HCT116 (cell line): ENCODE measurements at regions not wholly inside any gene's neighbourhood (a gene's known extent, or its start where the extent isn't known, plus 50 kb on each side); places are given as distances from the start of the nearest gene placed in this dataset.

Source experiments
- ATF3 ChIP-seq: IDR thresholded peaks from 2 replicates; pipeline ENCODE4 v1.6.1; 2012
- CEBPB ChIP-seq: IDR thresholded peaks from 2 replicates; pipeline ENCODE4 v1.6.1; 2012; ENCODE audit warnings: low read depth
- CTCF ChIP-seq, 3 experiments: fragments of 200-600 bp in 1 of 3; sonication (generic) in 1 of 3; IDR thresholded peaks in 2 of 3; conservative IDR thresholded peaks in 1 of 3; 2 replicates each; pipeline ENCODE4 v1.5.1; 2012 to 2017; ENCODE audit warnings: low read depth in 2 of 3, low read length in 2 of 3, antibody characterized with exemption in 1 of 3, borderline replicate concordance in 1 of 3, control low read depth in 1 of 3, mild to moderate bottlenecking in 1 of 3, mixed read lengths in 1 of 3, mixed run types in 1 of 3, moderate library complexity in 1 of 3; ENCODE audit not compliant: insufficient read depth in 1 of 3
- ELF1 ChIP-seq: IDR thresholded peaks from 2 replicates; pipeline ENCODE4 v1.6.1; 2012; ENCODE audit warnings: low read depth, borderline replicate concordance
- EZH2phosphoT487 ChIP-seq: fragments of 200-600 bp; IDR thresholded peaks from 2 replicates; pipeline ENCODE4 v1.6.1; 2018; ENCODE audit warnings: antibody characterized with exemption, borderline replicate concordance
- FOSL1 ChIP-seq: IDR thresholded peaks from 2 replicates; pipeline ENCODE4 v1.6.1; 2012; ENCODE audit warnings: low read depth
- MAX ChIP-seq: IDR thresholded peaks from 2 replicates; pipeline ENCODE4 v1.6.1; 2012
- POLR2A ChIP-seq: IDR thresholded peaks from 2 replicates; pipeline ENCODE4 v1.7.0; 2011; ENCODE audit warnings: borderline replicate concordance; ENCODE audit not compliant: insufficient read depth, insufficient read length; ENCODE audit errors: extremely low read depth
- POLR2AphosphoS5 ChIP-seq: IDR thresholded peaks from 2 replicates; pipeline ENCODE4 v1.6.1; 2011; ENCODE audit warnings: mild to moderate bottlenecking, low read depth, low read length, moderate library complexity
- SRF ChIP-seq: IDR thresholded peaks from 2 replicates; pipeline ENCODE4 v1.6.1; 2012; ENCODE audit warnings: low read depth

GRCh38 chr3:147575391-147575790, 166.2 kb downstream of the ZIC1 start:
- TF ChIP-seq POLR2A = no peak
- TF ChIP-seq SRF = no peak
- TF ChIP-seq ELF1 = no peak
- no peak for TF ChIP-seq MAX
- no peak for TF ChIP-seq FOSL1
- no peak for TF ChIP-seq CTCF (IDR thresholded peaks at IDR 0.05 in 2 of 3, conservative IDR thresholded peaks at IDR 0.05 in 1 of 3; ENCODE audit: borderline replicate concordance in 1 of 3, insufficient read depth in 1 of 3, low read depth in 2 of 3, low read length in 2 of 3)
- no peak for TF ChIP-seq EZH2phosphoT487
- TF ChIP-seq POLR2AphosphoS5 = no peak
- no peak for TF ChIP-seq ATF3
- TF ChIP-seq CEBPB = no peak
